PC-3 (cell line): ENCODE measurements at regions not wholly inside any gene's neighbourhood (a gene's known extent, or its start where the extent isn't known, plus 50 kb on each side); places are given as distances from the start of the nearest gene placed in this dataset.

Experiments
- EZH2 ChIP-seq: fragments of 300-600 bp; sonication (generic); IDR thresholded peaks from one replicate; pipeline ENCODE4 v1.6.1; 2017; ENCODE audit warnings: antibody characterized with exemption, mild to moderate bottlenecking, low read length; ENCODE audit not compliant: unreplicated experiment
- EZH2phosphoT487 ChIP-seq: fragments of 300-600 bp; sonication (generic); IDR thresholded peaks from 2 replicates; pipeline ENCODE4 v1.6.1; 2018; ENCODE audit warnings: mild to moderate bottlenecking, antibody characterized with exemption, low read length, borderline replicate concordance
- TF ChIP-seq, protein P1 (sequence below): fragments of 300-600 bp; sonication (generic); conservative IDR thresholded peaks from 2 replicates; pipeline ENCODE4 v1.5.1; 2017; ENCODE audit warnings: antibody characterized with exemption, low read depth, mild to moderate bottlenecking, low read length

DNA sequence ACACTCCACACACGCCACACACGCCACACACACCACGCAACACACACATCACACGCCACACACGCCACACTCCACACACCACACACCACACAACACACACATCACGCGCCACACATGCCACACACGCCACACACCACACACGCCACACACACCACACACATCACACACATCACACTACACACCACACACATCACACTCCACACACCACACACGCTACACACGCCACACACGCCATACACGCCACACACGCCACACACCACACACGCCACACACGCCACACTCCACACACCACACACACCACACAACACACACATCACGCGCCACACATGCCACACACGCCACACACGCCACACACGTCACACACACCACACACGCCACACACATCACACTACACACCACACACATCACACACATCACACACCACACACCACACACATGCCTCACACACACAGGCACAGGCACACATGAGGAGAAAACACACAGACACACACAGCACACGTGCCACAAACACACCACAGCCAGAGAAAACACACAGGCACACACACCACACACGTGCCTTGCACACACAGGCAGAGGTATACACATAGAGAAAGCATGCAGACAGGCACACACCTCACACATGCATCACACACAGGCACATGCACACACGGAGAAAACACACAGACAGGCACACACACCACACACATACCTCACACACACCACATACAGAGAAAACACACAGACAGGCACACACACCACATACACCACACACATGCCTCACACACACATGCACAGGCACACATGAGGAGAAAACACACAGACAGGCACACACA, 241.5 kb upstream of the MYT1L start:
- TF ChIP-seq, protein P1, sequence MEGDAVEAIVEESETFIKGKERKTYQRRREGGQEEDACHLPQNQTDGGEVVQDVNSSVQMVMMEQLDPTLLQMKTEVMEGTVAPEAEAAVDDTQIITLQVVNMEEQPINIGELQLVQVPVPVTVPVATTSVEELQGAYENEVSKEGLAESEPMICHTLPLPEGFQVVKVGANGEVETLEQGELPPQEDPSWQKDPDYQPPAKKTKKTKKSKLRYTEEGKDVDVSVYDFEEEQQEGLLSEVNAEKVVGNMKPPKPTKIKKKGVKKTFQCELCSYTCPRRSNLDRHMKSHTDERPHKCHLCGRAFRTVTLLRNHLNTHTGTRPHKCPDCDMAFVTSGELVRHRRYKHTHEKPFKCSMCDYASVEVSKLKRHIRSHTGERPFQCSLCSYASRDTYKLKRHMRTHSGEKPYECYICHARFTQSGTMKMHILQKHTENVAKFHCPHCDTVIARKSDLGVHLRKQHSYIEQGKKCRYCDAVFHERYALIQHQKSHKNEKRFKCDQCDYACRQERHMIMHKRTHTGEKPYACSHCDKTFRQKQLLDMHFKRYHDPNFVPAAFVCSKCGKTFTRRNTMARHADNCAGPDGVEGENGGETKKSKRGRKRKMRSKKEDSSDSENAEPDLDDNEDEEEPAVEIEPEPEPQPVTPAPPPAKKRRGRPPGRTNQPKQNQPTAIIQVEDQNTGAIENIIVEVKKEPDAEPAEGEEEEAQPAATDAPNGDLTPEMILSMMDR = no peak
- TF ChIP-seq EZH2 = no peak
- no peak for TF ChIP-seq EZH2phosphoT487
